ENCODE measurements at regions not wholly inside any gene's neighbourhood (a gene's known extent, or its start where the extent isn't known, plus 50 kb on each side); places are given as distances from the start of the nearest gene placed in this dataset.

- TF ChIP-seq, protein P1, sequence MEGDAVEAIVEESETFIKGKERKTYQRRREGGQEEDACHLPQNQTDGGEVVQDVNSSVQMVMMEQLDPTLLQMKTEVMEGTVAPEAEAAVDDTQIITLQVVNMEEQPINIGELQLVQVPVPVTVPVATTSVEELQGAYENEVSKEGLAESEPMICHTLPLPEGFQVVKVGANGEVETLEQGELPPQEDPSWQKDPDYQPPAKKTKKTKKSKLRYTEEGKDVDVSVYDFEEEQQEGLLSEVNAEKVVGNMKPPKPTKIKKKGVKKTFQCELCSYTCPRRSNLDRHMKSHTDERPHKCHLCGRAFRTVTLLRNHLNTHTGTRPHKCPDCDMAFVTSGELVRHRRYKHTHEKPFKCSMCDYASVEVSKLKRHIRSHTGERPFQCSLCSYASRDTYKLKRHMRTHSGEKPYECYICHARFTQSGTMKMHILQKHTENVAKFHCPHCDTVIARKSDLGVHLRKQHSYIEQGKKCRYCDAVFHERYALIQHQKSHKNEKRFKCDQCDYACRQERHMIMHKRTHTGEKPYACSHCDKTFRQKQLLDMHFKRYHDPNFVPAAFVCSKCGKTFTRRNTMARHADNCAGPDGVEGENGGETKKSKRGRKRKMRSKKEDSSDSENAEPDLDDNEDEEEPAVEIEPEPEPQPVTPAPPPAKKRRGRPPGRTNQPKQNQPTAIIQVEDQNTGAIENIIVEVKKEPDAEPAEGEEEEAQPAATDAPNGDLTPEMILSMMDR (IDR thresholded peaks at IDR 0.05): no peak
- TF ChIP-seq POLR2A (IDR thresholded peaks at IDR 0.05): no peak
Measured at GRCh38 chr11:122234257-122234656, 118.2 kb upstream of the BLID start.
